NCI-H1930 (cell line): ENCODE measurements at regions not wholly inside any gene's neighbourhood (a gene's known extent, or its start where the extent isn't known, plus 50 kb on each side); places are given as distances from the start of the nearest gene placed in this dataset.
"Not testable (repeated sequence)": the region's sequence is repeated elsewhere in the genome, so short reads cannot be mapped to it uniquely, and the experiment has no call there.

Experiments
- DNase-seq, 2 experiments: peaks; one replicate each; lab custom pipeline; 2025; lab: John Stamatoyannopoulos, UW

DNA sequence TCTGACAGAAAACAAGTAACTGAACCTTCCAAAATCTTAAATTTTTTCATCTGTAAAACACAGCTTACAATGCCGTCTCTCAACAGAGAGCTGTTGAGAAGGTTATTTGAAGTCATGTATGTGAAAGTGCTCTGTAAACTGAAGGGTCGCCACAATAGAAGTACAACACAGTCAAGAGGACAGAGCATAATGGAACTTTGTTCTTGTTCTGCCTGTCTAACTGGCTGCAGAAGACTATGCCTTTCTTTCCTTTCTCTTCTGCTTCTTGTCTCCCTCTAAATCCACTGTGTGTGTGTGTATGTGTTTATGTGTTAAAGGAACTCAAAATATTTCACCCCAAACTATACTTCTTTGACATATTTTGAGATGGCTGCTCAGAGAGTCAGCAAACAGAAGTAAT, 365.8 kb upstream of the RND3 start:
- no peak for DNase-seq

DNA sequence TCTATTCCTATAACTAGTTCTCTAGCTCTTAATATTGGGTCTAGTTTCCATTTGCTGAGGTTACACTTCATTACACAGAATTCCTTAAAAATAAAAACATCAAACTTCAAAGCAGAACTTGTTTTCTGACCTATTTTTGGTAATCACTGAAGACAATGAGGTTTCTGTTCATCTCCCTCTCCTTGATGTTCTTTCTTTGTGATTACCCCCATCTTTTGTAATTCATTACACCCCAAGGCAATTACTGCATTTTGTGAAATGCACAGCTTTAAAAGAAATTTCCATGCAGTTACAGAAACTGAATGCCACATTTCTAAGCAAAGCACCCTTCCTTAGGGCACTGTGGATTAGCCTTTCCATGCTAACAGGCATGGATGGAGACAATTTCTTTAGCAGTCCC, 363.2 kb upstream of the RND3 start:
- DNase-seq = no peak

DNA sequence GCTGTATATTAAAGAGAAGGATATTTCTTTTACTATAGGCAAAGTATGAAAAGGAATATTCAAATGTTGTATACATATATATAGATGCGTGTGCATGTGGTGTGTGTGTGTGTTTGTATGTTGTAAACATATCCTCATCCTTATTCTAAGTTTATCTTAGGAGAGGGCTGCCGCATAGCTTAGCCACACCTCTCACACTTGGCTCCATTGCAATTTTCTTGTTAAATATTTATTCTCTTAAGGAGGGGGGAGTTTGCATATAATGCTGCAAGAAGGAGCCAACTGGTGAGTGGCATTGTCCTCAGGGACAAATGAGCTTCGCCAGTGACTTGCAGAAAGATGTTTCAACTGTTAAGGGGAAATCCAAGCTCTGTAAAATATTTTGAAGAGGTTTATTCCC, 360.1 kb upstream of the RND3 start:
- no peak for DNase-seq

DNA sequence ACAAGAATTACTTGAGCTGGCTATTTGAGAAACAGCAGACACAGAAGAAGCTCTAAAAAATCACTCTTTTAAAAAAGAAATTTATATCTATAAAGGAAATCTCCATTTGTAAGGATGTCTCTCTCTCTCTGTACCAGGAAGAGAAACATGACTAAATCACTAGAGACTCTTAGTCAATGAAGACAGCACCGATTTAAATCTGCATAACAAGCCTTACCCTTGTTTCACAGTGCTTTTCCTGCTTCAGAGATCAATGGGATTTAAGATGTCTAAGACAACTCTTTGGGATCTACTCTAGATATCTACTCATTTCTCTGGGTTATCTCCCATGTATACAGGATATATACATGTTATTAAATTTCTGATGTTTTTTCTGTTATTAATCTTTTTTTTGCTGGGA, 359.2 kb upstream of the RND3 start:
- no peak for DNase-seq

DNA sequence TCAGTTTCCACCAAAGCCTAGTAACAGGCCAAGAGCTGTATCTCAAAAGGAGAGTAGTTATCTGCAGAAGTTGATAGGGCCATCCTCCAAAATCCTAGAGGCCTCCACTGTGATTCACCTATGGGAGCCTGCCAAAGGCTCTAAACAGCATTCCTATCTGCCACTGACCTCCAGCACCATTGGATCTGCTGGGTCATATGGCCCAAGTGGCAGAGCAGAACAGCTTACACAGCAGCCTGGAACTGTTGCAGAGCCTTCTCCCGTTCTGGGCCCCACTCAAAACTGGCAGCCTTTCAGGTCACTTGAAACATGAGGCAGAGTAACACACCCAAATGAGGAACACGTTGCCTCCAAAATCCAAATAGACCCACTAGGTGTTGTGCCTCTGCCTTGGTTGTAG, 345.2 kb upstream of the RND3 start:
- no peak for DNase-seq

DNA sequence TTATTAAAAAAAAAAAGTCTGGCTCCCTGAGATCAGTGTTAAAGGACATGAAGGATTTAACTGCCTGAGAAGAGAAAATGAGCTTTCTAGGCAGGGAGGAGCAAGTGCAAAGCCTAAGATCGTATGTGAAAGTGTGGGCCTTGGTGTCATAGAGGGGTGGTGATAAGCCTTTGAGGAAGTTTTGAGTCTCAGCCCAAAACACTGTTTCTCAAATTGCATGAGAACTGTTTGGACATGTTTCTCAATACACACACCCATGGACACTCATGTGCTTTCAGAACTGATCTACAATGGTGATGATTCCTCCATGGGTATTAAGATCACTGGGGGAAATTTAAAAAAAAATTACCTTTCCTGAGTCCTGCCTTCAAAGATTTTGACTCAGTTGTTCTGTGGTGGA, 336.7 kb upstream of the RND3 start:
- no peak for DNase-seq

DNA sequence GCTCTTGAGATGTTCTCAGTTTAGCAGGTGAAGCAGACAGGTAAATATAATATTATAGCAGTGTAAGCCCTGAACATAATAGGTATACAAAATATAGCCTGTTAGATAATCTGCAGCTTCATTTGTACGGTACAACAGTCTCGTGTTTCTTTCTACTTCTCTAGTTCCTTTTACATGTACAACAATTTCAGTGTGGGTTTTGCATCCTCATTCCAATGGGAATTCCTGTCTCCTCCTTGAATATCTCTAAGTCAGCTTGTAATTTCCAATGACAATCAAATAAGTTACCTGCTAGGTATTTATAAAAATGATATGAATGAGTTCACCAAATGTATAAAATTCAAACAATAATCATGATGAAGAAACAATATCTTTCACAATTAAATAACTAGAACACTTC, 330.0 kb upstream of the RND3 start:
- no peak for DNase-seq

DNA sequence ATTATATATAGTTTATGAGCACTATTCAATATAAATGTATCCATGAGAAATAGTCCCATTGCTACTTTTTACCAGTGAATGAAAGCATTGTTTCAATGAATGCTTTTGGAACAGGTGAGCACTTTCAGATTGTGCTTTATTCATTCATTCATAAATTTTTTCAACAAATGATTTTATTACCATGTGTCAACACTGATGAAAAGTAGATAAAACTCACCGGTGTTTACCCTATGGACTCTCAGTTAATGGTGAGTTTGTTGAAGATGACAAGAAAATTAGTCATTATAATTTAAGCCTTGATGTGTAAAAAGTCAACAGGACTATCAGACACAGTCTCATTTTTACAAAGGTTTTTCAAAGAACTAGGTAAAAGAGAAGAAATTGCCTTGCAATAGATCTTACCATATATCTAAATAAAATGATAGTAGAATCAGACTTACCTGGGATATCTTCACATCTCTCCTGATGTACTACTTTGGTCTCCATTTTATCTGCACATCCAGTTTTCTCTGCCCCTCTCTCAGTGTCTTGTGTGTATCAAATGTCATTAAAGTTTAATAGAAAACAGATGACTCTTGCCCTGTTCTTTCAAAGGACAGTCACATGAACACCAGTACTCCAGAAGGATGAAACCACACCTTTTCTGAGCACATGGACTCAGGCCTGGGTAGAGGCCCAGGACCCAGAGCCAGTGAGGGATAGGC, 325.3 kb upstream of the RND3 start:
- no peak for DNase-seq

DNA sequence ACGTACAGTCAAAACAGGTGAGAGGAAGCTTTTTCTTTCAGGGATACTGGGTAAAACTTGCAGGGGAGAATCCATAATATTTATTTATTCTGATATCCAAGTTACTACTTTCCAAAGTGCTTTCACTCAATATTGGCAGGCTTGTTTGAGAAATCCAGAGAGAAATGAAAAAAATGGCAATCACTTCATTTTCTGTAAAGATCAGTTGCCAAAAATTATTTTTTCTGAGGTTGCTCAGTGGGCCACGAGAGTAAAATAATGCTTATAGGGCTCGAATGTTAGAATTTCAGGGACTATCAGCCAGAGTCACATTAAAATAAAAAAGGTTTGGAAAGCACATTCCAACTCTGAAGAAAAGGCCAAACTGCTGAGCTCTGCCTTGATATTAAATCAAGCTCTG, 324.6 kb upstream of the RND3 start:
- no peak for DNase-seq

DNA sequence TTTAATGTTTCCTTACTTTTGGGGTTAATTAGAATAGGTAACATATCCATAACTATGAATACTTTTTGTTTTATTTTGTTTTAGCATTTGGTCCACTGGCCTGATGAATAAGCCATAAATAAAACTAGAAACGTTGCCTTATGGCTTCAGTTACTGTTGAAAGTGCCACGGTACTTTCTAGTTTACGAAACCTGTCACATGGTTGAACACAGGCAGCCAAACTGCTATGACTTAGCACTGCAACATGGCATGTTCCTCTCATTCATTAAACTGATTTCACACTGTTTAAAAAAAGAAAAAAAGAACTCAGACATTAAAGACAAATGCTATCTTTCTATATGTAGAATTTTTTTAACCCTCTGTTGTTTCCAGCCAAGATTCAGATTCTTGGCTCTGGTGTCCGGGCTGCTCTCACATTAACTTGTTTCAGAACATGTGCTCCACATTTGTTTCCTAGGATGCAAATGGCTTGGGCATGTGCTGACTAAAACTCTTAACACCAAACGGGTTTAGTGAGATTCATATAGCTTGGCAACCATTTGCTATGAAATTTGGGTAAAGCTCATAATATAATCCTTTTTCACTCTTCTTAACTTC, 323.9 kb upstream of the RND3 start:
- no peak for DNase-seq

DNA sequence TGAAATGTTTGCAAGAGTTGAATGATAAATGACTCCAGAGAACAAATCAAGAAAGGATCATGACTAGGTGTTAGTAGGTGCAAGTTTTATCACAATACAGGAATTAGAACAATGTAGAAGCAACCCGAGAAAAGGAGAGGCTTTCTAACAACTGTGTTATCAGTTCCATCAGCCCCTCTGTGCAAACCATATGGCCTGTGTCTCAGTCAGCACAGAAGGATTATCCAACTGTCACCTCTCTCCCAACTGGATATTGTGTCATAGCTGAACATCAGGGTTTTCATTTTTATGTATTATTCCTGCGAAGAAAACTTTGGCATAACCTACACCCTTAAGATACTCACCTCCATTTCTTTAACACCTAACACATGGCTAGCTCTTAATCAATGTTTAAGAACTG, 321.6 kb upstream of the RND3 start:
- no peak for DNase-seq

DNA sequence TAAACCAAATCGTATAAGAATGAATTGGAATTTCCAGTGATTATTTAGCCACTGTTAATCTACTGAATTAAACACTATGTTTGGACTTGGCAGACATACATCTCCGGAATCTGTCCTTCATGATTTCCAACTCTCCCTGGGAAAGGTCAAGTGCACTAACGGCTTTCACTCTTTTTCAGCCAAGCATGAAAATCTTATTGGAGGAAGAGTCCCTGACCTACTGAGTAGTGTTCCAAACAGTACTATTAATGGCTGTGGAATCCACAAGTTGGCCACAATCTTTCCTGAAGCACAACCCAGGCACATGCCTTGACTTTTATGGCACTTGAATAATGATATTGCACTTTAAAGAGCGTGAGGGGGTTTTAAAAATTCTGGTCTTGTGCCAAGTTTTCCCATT, 318.9 kb upstream of the RND3 start:
- no peak for DNase-seq

DNA sequence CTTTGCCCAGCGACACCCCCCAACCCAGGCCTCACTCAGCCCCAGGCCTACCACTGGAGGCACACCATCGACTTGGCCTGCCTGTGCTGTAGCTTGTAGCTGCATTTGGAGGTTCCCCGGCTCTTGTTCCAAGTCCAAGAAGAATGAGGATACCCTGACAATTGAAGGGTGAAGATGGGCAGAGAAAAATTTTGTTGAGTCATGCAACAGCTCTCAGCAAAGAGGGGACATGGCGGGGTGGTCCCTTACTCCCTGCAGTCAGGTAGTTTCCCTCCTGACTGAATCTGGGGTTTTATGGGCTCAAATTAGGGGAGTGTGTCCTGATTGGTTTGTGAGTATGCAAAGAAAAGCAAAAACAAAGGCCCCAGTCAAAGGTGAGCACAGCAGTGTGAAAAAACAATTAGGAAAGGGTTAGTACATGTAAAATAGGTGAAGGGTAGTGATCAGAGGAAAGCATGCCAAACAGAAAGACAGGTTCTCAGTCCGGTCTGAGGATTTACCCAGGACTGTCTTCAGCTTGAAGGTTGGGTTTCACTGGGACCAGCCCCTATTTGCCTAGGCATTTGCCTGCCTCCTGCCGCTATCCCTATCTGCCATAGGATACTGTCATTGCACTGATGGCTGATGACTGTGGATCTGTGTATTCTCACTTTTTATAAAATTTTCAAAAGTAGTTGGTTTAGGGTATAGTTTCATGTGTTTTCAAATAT, 316.4 kb upstream of the RND3 start:
- DNase-seq = no peak

DNA sequence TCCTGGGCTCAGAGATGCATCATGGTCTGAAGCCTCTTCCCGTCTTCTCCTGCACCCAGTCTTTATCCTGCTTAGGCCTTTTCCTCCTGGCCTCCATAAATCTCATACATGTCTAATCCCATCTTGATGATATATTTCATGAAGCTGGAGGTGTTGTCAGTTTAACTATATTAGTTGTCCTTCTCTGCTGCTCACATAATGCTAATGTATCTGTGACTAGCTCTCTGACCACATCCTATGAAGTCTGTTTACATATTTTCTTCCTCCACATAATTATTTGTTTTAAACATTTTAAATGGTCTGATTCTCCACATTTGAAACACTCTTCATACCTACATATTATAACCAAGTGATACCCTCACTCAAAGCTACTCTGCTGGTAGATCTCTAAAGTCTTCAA, 315.2 kb upstream of the RND3 start:
- DNase-seq = no peak

DNA sequence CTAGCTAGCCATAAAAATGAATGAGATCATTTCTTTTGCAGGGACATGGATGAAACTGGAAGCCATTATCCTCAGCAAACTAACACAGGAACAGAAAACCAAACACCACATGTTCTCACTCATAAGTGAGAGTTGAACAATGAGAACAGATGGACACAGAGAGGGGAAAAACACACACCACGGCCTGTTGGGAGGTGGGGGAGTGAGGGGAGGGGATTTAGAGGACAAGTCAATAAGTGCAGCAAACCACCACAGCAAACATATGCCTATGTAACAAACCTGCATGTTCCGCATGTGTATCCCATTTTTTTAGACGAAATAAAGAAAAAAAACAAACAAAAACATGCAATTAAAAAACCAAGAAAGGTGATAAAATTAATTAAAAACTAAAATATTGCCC, 308.8 kb upstream of the RND3 start:
- DNase-seq = not testable (repeated sequence)

DNA sequence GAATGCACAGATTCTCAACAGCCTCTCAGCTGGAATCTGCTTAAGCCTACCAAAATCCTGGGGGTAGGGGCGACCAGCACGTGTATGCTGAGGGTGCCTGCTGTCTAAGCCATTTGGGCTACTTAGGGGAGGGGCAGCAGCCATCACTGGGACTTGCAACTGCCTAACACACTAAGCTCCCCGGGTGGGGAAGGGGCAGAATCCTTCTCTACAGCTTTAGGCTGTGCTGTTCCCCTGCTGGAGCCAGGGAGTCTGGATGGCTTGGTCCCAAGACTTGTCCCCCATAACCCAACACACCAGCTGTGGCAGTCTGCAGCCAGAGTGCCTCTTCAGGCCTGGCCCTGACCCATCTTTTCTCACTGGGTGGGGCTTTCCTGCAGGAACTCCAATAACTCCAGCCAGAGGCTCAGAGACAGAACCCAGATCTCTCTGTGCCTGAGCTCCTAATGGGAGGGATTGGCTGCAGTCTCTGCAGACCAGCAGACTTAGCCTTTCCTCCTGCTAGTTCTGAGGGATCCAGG, 305.4 kb upstream of the RND3 start:
- no peak for DNase-seq

DNA sequence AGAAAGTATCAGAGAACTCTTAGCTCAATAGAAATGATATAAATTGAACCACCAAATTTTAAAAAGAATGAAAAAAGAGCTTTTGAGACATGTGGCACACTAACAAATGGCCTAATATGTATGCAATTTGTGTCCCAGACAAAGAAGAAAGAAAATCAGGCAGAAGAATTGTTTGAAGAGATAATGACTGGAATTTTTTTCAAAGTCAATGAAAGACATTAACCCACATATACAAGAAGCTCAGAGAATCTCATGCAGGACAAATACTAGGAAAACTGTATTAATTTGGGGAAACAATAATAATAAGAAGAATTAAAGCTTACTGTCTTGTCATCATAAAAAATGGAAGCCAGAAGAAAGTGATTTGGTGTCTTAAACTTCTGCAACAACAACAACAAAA, 304.1 kb upstream of the RND3 start:
- DNase-seq = no peak

DNA sequence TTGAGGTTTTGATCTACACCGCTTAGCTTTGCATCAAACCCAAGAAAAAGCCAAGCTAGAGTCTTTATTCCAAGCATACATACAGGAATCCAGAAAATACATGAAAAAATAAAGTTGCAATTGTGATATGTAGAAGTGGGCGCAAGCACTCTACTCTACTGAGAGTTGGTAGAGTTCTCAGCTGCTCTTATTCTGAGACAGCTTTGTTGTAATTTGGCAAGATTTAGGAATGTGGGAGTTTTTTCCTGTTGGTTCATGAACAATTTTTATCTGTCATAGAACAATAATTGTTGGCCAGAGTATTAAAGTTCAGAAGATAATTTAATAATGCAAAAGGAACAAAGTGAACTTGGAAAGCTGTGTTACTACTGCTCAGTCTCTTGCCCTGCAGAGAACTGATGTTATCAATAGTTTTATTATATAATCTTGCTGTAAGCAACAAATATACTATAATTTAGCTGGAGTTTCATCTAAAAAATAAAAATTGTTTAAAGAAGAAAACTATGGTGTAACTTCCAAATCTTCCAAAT, 302.0 kb upstream of the RND3 start:
- DNase-seq = no peak

DNA sequence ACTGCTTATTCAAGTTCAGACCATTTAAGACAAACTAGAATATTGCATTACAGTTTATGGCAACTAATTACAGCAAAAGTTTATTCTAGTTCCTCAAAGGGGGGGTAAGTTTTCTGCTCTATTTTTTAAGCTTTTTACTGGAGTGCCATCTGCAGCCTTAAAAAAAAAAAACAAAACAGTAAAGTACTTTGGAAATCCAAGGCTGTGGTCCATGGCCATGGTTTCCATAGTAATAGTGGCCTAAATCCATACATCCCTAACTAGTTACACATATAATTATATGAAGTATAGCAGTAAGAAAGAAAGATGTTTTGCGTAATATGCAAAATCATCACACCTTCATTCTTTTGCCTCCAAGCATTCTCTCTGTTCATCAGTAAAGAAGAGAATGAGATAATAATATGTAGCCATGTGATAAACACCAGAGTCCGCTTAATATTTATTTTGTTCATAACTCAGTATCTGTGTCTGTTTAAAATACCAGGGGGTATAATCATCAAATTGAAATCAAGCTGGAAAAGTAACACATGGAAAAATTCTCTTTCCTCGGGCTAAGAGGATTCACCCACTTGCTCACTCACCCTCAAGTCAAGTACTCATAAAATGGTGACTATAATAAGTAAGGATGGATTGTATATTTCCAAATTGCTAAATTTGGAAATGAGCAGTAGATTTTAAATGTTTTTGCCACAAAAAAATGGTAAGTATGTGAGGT, 301.1 kb upstream of the RND3 start:
- DNase-seq = no peak

DNA sequence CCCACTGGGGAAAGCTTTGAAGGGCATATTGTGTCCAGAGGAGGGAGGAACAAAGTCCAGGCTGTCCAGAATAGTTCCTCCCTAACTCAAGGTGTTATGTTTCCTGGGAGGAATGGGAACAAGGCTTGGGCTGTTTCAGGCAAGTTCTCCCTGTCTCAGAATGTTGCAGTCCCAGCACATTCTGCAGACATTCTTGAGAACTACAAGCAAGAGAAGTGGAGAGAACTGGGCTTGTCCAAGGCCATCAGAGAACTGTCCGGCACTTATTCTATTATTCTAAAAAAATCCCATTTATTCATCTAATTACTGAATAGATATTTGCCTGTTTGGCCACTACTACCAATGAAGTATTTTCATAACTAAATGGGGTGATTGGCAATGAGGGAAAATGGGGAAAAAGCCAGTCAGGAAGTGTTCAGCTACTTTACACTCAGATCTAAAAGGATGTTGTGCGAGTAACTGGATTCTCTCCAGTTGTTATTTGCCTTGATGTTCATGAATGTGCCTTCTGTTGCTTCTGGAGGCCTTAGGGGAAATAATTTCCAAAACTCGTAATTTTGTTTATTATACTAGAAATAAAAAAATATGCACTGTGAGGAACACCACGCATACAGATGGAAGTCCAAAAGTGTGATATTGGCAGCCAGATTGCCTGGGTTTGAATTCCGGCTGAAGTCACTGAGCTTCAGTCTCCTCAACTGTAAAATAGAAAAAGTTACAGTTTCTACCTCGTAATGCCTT, 300.1 kb upstream of the RND3 start:
- DNase-seq = no peak

DNA sequence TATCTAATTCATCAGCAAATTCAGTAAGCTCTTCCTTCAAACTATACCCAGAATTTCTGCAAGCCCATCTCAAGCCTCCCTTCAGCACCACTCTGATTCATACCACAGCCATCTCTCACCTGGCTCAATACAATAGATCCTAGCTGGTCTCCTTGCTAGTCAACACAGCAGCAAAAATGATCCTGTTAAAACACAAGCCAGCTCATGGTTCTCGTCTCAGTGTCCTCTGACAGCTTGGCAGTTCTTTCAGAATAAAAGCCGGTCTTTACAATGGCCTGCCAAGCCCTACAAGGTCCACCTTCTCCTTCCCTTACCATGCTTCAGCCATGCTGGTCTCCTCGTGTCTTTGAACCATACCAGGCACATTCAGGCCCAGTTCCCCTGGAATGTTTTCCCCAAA, 296.9 kb upstream of the RND3 start:
- DNase-seq = no peak

DNA sequence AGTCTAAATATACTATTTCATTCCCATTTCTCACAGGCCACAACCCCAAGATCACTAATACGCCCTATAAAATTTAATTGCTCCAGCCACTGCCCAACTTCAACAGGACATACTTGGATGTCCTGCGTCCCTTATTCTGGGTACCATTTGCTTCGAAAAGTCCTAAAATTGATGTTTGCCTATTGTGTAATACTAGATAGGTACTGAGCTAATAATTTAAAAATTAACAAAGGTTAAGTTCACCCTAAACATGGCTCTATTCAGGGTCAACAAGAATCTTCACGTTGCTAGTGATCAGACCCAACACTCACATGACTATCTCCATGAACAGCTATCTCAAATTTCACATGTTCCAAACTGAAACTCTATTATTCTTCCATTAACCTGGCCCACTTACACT, 296.4 kb upstream of the RND3 start:
- no peak for DNase-seq
